ENCODE measurements at regions not wholly inside any gene's neighbourhood (a gene's known extent, or its start where the extent isn't known, plus 50 kb on each side); places are given as distances from the start of the nearest gene placed in this dataset.

DNA sequence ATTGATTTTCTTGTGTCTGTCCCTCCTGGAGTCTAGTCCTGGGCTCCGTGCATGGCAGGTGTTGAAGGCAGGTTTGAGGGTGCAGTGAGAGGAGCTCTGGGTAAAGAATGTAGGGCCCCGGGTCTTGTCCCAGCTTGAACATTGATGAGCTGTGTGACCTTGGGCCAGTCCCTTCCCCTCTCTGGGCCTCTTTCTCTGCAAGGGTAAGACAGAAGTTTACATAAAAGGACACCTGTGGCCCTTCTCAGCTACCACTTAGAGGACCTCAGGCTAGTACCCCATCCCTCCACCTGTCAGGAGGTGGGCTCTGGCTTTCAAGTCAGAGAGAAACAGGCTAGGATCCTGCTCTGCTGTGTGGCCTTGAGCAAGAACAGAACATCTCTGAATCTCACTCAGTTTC, 55.3 kb upstream of the CTNNBL1 start (continued):
- TF ChIP-seq, protein P1, sequence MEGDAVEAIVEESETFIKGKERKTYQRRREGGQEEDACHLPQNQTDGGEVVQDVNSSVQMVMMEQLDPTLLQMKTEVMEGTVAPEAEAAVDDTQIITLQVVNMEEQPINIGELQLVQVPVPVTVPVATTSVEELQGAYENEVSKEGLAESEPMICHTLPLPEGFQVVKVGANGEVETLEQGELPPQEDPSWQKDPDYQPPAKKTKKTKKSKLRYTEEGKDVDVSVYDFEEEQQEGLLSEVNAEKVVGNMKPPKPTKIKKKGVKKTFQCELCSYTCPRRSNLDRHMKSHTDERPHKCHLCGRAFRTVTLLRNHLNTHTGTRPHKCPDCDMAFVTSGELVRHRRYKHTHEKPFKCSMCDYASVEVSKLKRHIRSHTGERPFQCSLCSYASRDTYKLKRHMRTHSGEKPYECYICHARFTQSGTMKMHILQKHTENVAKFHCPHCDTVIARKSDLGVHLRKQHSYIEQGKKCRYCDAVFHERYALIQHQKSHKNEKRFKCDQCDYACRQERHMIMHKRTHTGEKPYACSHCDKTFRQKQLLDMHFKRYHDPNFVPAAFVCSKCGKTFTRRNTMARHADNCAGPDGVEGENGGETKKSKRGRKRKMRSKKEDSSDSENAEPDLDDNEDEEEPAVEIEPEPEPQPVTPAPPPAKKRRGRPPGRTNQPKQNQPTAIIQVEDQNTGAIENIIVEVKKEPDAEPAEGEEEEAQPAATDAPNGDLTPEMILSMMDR (conservative IDR thresholded peaks at IDR 0.05; ENCODE audit: low read depth in 2 of 2), result no peak
- TF ChIP-seq NANOG (IDR thresholded peaks at IDR 0.05; ENCODE audit: borderline replicate concordance), result no peak
- TF ChIP-seq, protein P2, sequence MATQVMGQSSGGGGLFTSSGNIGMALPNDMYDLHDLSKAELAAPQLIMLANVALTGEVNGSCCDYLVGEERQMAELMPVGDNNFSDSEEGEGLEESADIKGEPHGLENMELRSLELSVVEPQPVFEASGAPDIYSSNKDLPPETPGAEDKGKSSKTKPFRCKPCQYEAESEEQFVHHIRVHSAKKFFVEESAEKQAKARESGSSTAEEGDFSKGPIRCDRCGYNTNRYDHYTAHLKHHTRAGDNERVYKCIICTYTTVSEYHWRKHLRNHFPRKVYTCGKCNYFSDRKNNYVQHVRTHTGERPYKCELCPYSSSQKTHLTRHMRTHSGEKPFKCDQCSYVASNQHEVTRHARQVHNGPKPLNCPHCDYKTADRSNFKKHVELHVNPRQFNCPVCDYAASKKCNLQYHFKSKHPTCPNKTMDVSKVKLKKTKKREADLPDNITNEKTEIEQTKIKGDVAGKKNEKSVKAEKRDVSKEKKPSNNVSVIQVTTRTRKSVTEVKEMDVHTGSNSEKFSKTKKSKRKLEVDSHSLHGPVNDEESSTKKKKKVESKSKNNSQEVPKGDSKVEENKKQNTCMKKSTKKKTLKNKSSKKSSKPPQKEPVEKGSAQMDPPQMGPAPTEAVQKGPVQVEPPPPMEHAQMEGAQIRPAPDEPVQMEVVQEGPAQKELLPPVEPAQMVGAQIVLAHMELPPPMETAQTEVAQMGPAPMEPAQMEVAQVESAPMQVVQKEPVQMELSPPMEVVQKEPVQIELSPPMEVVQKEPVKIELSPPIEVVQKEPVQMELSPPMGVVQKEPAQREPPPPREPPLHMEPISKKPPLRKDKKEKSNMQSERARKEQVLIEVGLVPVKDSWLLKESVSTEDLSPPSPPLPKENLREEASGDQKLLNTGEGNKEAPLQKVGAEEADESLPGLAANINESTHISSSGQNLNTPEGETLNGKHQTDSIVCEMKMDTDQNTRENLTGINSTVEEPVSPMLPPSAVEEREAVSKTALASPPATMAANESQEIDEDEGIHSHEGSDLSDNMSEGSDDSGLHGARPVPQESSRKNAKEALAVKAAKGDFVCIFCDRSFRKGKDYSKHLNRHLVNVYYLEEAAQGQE (IDR thresholded peaks at IDR 0.05; ENCODE audit: unreplicated experiment), result no peak
- TF ChIP-seq CREB1 (CRISPR knock-in tag; IDR thresholded peaks at IDR 0.05; ENCODE audit: low read depth), result no peak

DNA sequence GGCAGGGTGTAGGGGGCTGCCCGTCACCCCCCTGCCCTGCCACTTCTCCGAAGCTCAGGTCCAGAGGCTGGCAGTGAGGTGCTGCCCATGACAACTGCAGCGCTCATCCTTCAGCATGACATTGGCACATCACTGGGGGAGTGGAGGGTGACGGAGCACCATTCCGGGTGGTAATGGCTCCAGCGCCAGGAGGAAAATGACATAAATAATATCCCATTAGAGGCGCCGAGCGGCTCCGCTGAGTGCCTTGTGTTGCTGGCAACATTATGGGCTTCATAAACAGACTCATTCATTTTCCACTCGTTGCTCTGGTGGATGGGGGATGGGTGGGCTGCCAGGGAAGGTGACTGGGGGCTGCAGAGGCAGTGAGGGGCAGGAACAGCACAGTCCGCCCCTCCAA, 56.9 kb upstream of the CTNNBL1 start:
- ATAC-seq (no peak), DNase-seq (ENCODE audit: low spot score) (no peak)
- Mint-ChIP-seq H3K27me3 (ENCODE audit: insufficient read depth, low read depth, poor library complexity) (peaks cover 4% of the 10 kb centered on the region), H3K27ac (no peak overlapping the region), H3K4me1 (no peaks in the 10 kb centered on the region; the same call in 2 of the 3 replicates), H3K9me3 (peaks cover 6% of the 10 kb centered on the region; the same call in 1 of the 3 replicates), H3K36me3 (ENCODE audit: low read depth) (no peaks in the 10 kb centered on the region), H3K4me3 (no peak overlapping the region)
- Histone ChIP-seq H3K36me3 (ENCODE audit: insufficient read depth) (no peaks in the 10 kb centered on the region), H3F3A (replicated peaks; ENCODE audit: low read depth) (no peaks in the 10 kb centered on the region), H3K79me2 (replicated peaks; ENCODE audit: insufficient read depth) (no peaks in the 10 kb centered on the region), H3K27ac (ENCODE audit: low read depth) (no peak overlapping the region), H3K27me3 (ENCODE audit: insufficient read depth) (no peaks in the 10 kb centered on the region), H3K4me3 (no peak overlapping the region), H3K9me2 (ENCODE audit: insufficient read depth) (no peaks in the 10 kb centered on the region), H4K20me1 (replicated peaks; ENCODE audit: insufficient read depth) (no peaks in the 10 kb centered on the region), H3K4me2 (no peak overlapping the region), H2AFZ (no peak overlapping the region), H3K4me1 (ENCODE audit: insufficient read depth) (no peaks in the 10 kb centered on the region)
- TF ChIP-seq, protein P3, sequence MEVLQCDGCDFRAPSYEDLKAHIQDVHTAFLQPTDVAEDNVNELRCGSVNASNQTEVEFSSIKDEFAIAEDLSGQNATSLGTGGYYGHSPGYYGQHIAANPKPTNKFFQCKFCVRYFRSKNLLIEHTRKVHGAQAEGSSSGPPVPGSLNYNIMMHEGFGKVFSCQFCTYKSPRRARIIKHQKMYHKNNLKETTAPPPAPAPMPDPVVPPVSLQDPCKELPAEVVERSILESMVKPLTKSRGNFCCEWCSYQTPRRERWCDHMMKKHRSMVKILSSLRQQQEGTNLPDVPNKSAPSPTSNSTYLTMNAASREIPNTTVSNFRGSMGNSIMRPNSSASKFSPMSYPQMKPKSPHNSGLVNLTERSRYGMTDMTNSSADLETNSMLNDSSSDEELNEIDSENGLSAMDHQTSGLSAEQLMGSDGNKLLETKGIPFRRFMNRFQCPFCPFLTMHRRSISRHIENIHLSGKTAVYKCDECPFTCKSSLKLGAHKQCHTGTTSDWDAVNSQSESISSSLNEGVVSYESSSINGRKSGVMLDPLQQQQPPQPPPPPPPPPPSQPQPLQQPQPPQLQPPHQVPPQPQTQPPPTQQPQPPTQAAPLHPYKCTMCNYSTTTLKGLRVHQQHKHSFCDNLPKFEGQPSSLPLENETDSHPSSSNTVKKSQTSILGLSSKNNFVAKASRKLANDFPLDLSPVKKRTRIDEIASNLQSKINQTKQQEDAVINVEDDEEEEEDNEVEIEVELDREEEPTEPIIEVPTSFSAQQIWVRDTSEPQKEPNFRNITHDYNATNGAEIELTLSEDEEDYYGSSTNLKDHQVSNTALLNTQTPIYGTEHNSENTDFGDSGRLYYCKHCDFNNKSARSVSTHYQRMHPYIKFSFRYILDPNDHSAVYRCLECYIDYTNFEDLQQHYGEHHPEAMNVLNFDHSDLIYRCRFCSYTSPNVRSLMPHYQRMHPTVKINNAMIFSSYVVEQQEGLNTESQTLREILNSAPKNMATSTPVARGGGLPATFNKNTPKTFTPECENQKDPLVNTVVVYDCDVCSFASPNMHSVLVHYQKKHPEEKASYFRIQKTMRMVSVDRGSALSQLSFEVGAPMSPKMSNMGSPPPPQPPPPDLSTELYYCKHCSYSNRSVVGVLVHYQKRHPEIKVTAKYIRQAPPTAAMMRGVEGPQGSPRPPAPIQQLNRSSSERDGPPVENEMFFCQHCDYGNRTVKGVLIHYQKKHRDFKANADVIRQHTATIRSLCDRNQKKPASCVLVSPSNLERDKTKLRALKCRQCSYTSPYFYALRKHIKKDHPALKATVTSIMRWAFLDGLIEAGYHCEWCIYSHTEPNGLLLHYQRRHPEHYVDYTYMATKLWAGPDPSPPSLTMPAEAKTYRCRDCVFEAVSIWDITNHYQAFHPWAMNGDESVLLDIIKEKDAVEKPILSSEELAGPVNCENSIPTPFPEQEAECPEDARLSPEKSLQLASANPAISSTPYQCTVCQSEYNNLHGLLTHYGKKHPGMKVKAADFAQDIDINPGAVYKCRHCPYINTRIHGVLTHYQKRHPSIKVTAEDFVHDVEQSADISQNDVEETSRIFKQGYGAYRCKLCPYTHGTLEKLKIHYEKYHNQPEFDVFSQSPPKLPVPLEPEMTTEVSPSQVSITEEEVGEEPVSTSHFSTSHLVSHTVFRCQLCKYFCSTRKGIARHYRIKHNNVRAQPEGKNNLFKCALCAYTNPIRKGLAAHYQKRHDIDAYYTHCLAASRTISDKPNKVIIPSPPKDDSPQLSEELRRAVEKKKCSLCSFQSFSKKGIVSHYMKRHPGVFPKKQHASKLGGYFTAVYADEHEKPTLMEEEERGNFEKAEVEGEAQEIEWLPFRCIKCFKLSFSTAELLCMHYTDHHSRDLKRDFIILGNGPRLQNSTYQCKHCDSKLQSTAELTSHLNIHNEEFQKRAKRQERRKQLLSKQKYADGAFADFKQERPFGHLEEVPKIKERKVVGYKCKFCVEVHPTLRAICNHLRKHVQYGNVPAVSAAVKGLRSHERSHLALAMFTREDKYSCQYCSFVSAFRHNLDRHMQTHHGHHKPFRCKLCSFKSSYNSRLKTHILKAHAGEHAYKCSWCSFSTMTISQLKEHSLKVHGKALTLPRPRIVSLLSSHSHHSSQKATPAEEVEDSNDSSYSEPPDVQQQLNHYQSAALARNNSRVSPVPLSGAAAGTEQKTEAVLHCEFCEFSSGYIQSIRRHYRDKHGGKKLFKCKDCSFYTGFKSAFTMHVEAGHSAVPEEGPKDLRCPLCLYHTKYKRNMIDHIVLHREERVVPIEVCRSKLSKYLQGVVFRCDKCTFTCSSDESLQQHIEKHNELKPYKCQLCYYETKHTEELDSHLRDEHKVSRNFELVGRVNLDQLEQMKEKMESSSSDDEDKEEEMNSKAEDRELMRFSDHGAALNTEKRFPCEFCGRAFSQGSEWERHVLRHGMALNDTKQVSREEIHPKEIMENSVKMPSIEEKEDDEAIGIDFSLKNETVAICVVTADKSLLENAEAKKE (CRISPR knock-in tag; IDR thresholded peaks at IDR 0.05), result no peak
- TF ChIP-seq NANOG (IDR thresholded peaks at IDR 0.05; ENCODE audit: borderline replicate concordance) (no peak), ZNF331 (CRISPR knock-in tag; IDR thresholded peaks at IDR 0.05; ENCODE audit: low read depth) (no peak)

Measured in GM23338 (cell line).